ENCODE measurements at regions not wholly inside any gene's neighbourhood (a gene's known extent, or its start where the extent isn't known, plus 50 kb on each side); places are given as distances from the start of the nearest gene placed in this dataset.
"Not testable (repeated sequence)": the region's sequence is repeated elsewhere in the genome, so short reads cannot be mapped to it uniquely, and the experiment has no call there.

DNA sequence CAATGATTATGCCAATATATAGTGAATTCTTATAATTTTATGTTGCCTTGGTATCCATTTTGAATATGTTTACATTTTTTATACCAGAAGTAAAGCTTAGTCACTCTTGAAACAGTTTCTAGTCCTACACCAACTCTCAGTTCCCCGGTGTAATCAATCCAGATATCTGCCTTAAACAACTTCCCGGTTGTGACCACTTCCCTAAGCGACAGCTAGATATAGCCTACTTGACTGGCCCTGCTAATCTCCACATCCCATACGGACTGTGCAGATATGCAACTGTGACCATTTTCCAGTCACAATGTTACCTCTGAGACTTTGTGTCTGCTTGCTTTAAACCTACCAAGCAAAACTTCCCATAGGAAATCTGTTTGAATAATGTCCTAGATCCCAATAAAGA lies 1551.5 kb upstream of the SEL1L start:
- DNase-seq (ENCODE audit: low spot score) = no peak

DNA sequence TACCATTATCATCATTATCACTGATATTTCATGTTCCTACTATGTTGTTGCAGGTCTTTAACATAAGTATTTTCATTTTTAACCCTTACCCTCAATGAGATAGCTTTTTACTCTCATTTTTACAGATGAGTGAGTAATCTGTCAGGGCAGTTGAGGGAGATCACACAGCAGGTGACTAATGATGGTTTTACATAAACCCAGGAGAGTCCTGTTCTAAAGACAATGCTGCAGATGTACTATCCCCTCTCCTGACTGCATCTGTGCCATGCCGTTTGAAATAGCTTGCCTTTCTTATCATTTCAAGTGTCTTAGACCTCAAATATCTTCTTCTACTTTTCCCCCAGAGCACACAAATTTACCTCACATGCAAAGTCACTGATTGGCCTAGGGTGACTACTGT lies 1552.1 kb upstream of the SEL1L start:
- no peak for DNase-seq (ENCODE audit: low spot score)

DNA sequence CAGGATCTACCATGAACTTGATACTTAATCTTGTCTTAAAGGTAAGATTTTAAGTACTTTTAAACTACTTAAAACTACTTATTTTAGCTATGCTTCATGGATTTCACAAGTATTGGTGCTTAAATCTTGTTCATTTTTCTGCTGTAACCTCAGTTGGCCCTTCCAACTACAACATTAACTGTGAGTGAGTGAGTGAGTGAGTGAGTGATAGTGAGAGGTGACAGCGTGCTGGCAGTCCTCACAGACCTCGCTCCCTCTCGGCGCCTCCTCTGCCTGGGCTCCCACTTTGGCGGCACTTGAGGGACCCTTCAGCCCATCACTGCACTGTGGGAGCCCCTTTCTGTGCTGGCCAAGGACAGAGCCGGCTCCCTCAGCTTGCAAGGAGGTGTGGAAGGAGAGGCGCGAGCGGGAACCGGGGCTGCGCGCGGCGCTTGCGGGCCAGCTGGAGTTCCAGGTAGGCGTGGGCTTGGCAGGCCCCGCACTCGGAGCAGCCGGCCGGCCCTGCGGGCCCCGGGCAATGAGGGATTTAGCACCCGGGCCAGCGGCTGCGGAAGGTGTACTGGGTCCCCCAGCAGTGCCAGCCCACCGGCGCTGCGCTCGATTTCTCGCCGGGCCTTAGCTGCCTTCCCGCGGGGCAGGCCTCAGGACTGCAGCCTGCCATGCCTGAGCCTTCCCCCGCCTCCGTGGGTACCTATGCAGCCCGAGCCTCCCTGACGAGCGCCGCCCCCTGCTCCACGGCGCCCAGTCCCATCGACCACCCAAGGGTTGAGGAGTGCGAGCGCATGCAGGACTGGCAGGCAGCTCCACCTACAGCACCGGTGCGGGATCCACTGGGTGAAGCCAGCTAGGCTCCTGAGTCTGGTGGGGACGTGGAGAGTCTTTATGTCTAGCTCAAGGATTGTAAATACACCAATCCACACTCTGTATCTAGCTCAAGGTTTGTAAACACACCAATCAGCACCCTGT lies 1558.6 kb upstream of the SEL1L start:
- DNase-seq (ENCODE audit: low spot score) = not testable (repeated sequence)

DNA sequence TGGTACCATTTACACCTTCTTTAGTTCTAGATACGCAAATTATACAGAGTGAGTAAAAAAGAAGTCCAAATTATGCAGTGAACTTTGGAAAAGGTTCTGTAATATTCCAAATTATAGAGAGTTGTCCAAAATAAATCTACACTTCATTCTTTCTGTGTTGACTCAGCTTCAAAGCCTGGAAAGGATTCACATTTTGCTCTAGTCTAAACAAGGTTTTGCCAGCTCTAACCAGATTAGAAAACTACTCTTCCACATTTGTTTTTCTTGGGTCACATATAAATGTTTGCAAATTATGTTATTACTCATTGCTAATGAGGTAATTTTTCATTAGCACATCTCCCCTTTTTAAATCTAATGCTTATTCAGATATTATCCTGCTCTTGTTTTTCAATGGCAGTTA lies 1562.4 kb upstream of the SEL1L start:
- DNase-seq (ENCODE audit: low spot score) = no peak

DNA sequence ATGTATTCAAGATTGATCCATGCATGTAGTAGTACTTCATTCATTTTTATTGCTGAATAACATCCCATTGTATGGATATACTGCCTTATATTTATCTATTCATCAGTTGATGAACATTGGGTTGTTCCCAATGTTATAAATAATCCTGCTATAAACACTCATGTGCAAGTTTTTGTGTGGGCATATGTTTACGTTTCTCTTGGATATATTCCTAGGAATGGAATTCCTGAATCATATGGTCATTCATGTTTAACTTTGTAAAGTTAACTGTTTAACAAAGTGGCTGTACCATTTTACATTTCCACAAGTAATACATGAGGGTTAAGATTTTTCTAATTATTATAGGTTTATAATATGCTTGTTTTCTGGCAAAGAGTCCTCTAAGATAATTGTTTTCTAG lies 1568.2 kb upstream of the SEL1L start:
- DNase-seq (ENCODE audit: low spot score) = no peak

DNA sequence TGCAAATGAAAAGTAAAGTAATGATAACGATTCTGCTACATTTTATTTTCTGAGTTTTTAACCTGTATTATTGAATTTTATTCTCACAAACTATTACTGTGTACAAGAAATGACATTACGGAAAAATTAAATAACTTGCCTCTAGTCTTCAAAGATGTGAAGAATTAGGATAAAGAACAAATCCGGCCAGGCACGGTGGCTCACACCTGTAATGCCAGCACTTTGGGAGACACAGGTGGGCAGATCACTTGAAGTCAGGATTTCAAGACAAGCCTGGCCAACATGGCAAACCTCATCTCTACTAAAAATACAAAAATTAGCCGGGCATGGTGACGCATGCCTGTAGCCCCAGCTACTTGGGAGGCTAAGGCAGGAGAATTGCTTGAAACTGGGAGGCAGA lies 1584.4 kb upstream of the SEL1L start:
- DNase-seq (ENCODE audit: low spot score) = no peak

DNA sequence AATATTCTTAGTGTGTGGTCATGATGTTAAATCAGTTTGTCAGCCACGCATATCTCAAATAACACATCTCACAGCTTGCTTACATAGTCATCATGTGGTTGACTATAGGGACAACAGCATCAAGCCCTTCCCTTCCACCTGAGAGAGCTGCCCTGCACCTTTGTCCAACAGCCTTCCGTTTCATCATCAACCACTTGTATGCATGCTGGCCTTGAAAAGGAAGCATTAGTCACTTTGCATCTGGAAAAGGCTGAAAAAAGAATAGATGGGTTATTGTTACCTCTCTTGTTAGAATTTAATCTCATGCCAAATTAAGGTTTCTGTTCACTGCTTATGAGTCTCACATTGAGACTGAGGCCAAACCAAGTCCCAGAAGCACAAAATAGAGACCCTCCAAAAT lies 1586.5 kb upstream of the SEL1L start:
- DNase-seq (ENCODE audit: low spot score) = no peak

DNA sequence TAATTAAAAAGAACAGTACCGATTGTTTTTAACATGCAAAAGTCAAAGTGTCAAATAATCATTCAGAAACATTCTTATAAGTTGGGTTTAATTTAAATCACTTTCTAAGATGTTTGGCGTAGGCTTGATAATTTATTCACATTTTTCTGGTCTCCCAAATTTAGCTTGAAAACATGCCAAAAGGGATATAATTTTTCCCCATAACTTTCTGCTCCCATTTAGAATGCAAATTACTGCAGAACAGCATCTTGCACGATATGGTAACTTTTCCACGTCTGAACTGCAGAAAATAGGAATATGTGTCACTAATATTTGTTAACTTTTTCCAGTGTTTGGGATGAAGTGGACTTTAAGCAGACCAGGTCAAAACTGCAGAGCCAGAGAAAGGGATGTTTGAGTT lies 1592.4 kb upstream of the SEL1L start:
- no peak for DNase-seq (ENCODE audit: low spot score)

DNA sequence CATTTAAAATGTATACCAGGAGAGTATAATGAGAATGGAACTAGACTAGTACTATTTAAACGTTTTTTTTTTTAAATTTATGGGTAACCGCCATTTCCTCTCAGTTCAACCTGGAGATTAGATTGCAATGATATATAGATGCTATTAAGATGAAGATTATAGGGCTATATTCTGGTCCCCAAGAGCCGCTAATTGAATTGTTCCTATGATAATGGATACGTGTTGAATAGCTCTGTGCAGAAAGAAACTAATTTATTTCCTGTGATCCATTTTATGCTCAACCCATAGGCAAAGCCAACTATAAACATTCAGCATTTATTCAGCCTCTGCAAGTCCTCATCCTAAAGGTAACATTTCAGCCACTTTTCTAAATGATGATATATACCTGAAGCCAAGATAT lies 1595.1 kb upstream of the SEL1L start:
- DNase-seq (ENCODE audit: low spot score) = no peak

DNA sequence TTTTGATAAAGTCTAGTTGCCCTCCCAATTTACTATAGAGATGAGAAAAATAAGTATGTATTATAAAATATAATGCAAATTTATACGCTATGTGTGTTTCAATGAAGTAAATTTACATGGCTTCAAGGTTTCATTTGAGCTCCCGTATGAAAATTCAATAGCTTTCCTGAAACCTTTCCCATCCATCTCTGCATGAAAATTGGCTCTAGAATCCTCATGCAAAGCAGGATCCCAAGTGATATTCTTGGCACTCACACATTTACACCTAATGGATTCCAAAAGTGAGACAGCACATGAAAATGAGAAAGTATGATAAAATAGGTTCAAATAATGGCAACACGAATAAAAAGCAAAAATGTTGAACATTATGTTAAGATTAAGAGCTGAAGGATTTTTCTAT lies 1595.8 kb upstream of the SEL1L start:
- no peak for DNase-seq (ENCODE audit: low spot score)

DNA sequence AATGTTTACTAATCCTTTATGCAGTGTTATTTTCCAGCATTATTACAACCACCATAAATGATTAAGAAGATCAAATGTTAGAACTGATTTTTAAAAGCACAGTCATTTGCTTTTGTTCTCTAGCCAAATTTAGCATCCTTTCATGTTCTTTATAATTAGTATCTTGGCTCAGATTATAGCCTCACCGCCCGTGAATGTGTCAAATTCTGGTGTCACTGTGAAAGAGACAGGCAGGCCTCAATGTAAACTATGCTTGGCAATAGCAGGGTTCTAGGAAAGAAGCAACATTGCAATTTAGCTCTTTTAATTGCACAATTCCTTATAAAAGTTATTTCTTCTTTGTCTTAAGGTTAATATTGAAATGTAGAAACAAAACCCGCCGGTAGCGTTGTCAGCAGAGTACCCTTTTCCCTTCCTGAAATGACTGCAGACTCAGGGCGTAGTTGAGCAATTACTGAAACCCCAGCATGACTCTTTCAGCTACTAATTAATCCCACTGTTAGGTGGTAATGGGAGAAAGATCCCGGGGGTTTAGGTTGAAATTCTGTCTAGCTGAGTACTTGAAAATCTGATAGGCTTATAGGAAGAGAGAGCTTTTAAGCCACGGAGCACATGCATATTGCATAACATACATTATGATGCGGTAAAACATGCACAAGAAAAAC lies 1600.5 kb upstream of the SEL1L start:
- DNase-seq (ENCODE audit: low spot score) = no peak

DNA sequence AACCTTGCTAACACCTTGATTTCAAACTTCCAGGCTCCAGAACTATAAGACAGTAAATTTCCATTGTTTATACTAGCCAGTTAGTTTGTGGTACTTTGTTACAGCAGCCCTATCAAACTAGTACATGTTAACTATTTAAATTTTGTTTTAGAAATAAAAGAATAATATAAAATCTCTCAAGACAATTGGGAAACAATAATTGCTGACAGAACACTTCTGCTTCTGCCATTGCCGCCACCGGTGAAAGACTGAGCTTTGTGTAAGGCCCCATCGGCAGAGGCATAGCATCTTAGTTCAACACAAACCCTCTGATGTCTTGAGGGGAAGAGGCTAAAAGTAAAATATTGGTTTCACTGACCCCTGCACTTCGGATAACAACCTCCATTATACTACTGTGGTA lies 1607.1 kb upstream of the SEL1L start:
- DNase-seq (ENCODE audit: low spot score) = no peak

DNA sequence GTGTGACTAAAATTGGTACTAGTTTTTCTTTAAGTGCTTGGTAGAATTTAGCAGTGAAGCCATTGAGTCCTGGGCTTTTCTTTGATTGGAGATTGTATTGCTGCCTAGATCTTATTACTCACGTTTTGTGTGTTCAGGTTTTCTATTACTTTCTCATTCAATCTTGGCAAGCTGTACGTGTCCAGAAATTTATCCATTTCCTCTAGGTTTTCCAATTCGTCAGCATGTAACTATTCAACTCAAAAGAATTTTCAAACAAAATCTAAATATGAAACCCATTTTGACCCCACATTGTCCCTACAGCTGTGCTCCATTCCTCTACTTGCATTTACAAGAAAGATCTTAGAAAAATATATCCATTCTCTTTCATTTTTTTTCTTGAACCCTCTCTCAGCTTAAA lies 1613.4 kb upstream of the SEL1L start:
- no peak for DNase-seq (ENCODE audit: low spot score)

DNA sequence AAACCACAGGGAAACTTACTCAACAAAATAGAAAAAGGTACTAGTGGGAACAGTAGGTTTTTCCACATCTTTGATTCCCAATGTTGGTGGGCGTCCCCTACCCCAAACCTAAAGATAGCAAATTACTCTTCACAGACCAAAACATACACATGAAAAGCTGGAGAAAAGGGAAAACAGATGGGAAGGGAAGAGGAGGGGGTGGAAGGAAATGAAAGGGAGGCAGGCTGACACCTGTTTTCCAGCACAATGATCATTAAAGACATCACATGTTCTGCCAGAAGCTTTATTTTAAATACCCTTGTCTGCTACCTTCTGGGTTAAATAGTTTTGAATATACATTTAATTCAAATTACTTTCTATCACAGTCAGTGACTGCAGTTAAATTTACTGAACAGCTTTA lies 1617.9 kb upstream of the SEL1L start:
- no peak for DNase-seq (ENCODE audit: low spot score)

DNA sequence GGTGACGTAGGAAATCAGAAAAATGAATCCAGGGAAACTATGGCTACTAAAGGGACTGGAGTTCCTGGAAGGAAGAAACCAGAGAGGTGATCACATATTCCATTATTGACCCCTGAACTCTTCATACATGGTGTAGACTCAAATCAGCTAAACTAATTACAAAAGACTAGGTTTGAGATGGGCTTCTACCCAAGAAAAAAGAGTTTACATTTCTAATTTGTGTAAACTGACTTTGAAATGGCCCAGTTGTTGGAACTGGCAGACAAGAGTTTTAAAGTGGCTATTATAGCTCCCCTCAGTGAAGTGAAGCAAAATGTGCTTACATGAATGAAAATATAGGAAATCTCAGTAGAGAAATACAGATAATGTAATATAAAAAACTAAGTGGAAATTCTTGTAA lies 1619.4 kb upstream of the SEL1L start:
- DNase-seq (ENCODE audit: low spot score) = no peak

DNA sequence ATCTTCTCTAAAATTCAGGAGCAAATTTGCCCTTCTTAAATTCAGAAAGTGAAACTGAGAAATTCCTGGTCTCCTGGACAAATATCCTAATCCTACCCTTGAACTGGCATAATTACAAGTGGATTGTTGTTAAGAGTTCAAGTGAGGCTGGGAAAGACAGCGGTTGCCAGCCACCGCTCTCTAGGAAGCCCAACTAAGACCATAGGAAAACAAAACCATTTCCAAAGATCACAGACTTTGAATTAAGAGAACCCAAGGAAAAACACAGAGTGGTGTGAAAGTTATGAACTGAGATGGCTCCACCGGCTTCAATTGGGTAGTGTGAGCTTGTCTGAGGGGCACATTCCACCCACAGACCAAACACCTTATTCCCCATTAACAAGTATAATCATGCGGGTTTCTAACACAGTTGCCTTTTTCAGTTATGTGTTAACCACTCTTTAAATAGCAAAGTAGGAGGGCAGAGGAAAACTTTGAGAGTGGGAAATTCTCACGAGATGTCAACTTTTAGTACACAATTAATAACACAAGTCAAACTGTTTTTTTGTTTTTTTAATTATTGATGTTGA lies 1628.8 kb upstream of the SEL1L start:
- DNase-seq (ENCODE audit: low spot score) = no peak

DNA sequence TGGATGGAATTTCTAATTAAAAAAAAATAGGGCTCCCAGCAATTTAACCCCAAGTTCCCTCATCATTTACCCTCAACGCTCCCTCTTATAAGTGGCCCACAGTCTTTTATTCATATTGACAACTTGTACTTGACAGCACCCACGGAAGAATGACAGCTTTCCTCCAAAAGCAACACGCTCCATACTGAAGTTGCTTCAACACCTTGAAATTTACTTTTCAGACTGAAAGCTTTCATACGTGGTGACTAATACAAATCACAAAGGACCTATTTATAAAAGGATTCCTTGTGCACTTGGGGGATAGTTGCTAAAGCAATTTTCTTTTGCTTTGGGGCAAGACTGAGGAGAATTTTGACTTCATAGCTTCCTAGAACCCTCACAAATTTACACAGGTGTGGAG lies 1629.4 kb upstream of the SEL1L start:
- DNase-seq (ENCODE audit: low spot score) = no peak

DNA sequence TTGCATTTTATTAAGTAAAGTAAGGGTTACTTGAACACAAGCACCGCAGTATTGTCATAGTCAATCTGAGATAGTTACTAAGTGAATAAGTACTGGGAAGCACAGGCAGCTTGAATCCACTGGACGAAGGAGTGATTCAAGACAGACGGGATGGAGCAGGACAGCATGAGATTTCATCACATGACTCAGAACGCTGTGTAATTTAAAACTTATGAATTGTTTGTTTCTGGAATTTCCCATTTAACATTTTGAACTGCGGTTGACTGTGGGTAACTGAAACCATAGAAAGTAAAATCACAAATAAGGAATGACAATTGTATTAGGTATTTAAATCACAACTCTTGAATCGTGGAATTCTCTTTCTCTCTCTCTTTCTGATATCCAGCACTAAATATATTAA lies 1630.4 kb upstream of the SEL1L start:
- DNase-seq (ENCODE audit: low spot score) = no peak

DNA sequence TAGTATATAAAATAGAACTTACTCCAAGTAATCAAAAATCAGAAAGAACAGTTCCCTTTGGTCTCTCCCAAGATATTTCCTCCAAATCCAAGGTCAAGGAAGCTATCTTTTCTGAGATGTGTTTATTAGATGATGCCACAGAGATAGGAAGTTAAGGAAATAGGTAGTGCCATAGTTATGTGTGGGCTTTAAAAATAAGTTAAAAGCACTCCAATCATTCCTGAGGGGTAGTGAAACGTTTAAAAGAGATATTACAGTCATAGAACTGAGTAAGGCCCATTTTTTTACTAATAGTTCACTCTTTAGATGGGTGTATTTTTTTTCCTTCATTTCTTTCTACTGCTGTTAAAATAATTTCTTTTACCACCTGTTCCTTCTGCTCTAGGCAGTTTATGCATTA lies 1630.9 kb upstream of the SEL1L start:
- no peak for DNase-seq (ENCODE audit: low spot score)

DNA sequence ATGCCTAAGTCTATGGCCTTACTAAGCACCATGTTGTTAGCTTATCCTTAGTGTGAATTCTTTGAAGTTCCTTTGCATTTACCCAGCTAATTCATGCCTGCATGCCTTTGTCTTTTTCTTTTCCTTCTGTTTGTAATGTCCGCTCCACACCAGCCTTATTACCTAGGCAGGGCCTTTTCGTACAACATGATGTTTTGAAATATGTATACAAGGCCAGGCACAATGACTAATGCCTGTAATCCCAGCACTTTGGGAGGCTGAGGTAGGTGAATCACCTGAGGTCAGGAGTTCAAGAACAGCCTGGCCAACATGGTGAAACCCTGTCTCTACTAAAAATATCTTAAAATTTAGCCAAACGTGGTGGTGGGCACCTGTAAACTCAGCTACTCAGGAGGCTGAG lies 1636.5 kb upstream of the SEL1L start:
- no peak for DNase-seq (ENCODE audit: low spot score)

DNA sequence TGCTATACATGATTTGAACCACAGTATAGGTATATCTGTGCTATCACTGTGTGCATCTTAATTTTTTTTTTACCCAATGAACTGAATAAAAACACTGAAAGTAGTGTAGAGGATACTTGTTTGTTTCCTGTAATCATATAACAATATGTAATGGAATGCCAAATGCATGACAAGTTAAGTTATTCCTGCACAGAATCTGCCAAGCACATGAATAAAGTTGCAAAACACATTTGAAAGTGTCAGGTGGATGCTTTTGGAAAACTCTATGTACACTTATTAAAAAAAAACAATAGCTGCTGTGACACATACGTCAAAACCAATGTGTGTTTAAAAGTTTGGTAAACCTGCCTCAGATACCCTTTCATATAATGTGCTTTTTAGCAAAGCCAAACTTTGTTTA lies 1638.1 kb upstream of the SEL1L start:
- DNase-seq (ENCODE audit: low spot score) = no peak

DNA sequence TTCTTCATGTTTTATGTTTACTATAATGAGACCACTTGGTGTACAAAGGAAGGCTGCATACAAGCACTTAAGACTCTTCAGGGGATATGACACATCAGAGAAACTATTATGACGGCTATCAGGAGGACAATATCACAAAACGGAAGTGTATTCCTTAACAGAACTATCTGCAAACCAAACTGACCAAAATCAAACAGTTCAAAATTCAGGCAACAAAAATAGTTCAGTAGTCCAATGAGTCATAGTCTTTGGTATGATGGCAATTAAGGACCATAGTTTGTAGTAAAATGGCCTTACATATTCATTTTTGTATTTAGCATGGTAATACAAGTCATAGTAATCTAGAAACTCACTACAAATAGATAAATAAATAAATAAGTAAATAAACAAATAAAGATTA lies 1638.7 kb upstream of the SEL1L start:
- DNase-seq (ENCODE audit: low spot score) = no peak

DNA sequence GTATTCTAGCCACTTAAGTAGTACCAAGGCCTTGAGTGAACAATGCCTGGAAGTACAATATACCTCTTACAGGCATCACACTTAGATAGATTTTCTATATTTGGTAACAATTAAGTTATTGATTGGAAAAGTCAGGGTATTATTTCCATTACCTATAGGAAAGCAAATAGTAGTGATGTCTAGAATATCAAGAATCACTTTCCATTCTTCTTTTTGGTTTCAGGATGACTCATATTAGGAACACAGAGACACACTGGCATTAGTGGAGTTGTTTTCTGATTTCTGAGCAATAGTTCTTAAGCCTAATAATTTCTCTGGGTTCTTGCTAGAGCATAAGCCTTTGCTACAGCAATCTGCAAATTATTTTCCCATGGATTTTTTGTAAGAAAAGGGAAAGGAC lies 1640.0 kb upstream of the SEL1L start:
- no peak for DNase-seq (ENCODE audit: low spot score)
